ENCODE measurements at regions not wholly inside any gene's neighbourhood (a gene's known extent, or its start where the extent isn't known, plus 50 kb on each side); places are given as distances from the start of the nearest gene placed in this dataset.
"Not testable (repeated sequence)": the region's sequence is repeated elsewhere in the genome, so short reads cannot be mapped to it uniquely, and the experiment has no call there.

DNA sequence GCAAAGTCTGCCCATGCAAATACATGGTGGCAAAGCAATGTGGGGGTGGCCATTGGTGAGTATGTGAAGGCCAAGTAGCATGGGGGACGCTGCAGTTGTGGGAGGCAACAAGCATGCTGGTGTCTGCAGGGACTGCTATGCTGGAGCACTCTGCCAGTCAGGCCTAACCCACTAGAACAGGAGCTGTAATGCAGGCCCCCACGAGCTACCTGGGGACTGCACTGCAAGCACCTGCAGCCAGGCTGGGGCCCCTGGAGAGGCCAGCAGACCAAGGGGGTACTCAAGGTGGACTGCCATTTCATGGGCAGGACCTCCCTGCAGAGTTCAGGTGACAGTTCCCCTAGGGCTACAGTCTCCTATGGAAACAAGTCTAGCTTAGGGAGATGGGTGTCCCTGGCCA lies 183.8 kb upstream of the PDE4D start:
- DNase-seq (ENCODE audit: low spot score) = no peak

DNA sequence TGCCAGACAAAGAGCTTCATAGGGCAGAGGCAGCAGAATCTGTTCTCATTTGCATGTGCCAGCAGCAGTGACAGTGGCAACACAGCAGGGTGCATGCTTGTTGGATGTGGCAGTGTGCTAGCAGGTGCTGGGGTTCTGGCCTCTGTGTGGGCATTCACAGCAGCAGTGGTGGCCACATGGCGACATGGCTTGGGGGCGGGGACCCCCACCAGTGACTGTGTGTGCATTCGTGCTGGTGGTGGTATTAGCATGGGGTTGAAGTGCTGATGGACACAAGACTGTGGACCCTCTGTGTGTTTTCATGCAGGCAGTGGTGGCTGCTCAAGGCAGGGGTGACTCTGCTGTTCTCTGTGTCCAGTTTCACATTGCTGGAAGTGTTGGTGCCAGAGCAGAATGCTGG lies 183.2 kb upstream of the PDE4D start:
- no peak for DNase-seq (ENCODE audit: low spot score)

DNA sequence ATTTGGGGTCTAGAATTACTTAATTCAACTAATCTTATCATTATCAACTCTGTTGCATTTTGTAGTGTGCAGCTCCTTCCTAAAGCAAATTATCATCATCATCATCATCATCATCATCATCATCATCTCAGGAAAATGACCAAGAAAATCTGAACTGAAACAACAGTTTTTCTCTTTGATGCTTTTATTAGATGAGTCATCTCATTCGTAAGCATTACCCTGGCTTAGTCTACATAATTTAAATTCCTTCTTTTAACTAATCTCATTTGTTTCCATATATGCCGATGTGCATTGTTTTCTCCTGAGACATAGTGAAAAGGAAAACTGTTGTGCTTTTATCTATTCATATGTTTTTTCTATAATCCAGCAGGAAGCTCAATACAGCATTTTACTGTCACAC lies 173.0 kb upstream of the PDE4D start:
- no peak for DNase-seq (ENCODE audit: low spot score)

DNA sequence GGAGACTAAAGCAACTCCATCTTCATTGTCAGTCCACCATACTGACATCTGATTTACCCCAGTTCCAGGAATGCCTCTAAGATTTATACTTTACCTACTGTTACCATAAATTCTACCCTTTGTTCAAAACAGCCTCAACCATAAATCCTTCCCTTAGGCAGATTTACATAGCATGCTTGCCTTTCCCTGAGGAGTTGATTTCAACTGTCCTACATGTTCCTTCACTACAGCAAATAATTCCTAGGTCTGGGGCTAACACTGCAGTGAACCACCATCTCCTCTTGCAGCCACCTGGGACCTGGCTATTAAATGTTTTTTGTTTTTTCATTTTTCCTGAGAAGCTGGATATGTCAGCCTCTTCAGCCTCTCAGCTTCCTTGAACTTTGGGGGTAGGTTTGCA lies 166.9 kb upstream of the PDE4D start:
- no peak for DNase-seq (ENCODE audit: low spot score)

DNA sequence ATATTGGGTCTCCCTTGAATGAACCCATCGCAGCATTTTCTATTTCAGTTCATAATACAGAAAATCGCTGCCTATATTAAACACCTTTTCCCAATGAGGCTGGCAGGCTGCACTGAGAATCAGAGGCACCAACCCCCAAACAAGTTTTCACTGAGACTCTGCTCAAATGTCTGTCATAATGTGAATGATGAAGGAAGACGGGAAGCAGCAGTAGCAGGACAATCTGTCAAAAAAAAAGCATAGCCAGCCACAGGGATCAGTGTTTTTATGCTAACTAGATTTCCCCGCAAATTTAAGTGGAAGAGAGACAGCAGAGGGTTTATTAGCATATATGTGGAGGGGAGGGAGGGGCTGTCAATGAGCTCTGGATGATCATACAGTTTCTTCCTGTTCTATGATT lies 162.7 kb upstream of the PDE4D start:
- no peak for DNase-seq (ENCODE audit: low spot score)

DNA sequence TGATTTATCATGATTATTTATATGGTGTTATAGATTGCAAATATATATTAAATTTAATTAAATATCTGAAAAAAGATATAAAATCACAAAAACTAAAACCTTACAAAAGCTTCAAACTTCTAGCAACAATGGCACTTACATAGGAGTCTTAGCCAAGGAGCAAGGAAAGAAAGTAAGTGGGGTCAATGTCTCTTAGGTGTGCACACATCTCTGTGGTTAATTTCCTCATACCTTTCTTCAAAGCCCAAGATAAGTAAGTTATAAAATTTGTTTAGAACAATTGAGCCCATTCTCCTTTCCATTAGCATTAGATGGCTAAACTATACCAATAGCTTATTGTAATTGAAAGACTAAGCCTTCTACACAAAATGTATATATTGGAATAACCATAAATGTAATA lies 161.6 kb upstream of the PDE4D start:
- DNase-seq (ENCODE audit: low spot score) = no peak

DNA sequence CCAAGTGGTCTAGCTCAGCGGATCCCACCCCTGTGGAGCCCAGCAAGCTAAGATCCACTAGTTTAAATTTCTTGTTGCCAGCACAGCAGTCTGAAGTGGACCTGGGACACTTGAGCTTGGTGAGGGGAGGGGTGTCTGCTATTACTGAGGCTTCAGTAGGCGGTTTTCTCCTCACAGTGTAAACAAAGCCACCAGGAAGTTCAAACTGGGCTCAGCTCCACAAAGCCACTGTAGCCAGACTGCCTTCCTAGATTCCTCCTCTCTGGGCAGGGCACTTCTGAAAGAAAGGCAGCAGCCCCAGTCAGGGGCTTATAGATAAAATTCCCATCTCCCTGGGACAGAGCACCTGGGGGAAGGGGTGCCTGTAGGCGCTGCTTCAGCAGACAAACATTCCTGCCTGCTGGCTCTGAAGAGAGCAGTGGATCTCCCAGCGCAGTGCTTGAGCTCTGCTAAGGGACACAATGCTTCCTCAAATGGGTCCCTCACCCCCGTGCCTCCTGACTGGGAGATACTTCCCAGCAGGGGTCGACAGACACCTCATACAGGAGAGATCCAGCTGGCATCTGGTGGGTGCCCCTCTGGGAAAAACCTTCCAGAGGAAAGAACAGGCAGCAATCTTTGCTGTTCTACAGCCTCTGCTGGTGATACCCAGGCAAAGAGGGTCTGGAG lies 148.6 kb upstream of the PDE4D start:
- DNase-seq (ENCODE audit: low spot score) = not testable (repeated sequence)

DNA sequence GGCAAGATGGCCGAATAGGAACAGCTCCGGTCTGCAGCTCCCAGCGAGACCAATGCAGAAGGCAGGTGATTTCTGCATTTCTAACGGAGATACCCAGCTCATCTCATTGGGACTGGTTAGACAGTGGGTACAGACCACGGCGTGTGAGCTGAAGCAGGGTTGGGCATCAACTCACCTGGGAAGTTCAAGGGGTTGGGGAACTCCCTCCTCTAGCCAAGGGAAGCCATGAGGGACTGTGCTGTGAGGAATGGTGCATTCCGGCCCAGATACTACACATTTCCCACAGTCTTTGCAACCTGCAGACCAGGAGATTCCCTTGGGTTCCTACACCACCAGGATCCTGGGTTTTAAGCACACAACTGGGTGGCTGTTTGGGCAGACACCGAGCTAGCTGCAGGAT lies 148.0 kb upstream of the PDE4D start:
- DNase-seq (ENCODE audit: low spot score) = not testable (repeated sequence)

DNA sequence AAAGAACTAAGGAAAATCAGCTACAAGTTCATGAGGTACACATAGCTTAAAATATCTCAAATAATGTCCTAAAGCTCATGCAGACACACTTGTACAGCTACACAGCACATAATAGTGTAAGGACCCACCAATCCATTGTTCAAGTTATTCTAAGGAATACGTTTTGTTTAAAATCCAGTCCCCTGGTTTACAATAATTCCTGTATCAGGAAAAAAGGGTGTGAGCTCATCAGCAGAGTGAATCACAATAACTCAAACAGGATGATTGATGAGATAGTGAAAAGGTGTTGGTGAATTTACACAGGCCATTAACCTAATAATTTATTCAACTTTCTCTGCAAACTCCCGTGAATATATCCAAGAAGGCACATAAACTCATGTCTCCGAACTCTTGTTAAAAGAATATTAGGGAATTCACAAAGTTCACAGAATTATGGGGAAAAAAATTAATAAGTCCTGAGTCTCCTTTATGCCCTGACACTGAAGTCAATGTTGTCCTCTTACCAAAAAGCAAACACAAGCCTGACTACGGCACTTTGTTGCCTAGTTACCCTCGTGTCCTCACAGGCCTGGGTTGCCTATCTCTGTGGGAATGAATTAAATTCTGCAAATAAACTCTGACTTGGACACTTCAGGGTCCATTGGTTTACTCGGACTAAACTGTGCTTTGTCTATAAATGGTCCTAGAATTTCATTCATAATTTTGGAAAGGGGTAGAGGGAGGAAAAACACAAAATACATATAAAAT lies 142.8 kb upstream of the PDE4D start:
- DNase-seq (ENCODE audit: low spot score) = no peak

DNA sequence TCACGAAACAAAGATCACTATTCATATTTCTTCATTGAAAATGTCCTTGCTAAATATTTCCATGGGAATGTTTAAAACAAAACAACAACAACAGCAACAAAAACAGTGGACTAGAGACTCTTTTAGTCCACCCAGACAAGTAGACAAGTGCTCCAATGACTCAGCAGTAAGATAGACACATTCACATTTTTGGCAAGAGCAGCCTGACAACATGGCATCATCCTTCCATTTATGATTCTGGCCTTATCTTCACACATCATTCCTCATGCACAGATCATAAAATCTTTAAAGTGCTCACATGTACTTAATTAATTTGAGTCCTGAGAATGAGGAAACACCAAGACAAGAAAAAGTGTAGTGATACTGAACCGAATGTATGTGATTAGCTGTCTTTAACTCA lies 132.6 kb upstream of the PDE4D start:
- DNase-seq (ENCODE audit: low spot score) = no peak

DNA sequence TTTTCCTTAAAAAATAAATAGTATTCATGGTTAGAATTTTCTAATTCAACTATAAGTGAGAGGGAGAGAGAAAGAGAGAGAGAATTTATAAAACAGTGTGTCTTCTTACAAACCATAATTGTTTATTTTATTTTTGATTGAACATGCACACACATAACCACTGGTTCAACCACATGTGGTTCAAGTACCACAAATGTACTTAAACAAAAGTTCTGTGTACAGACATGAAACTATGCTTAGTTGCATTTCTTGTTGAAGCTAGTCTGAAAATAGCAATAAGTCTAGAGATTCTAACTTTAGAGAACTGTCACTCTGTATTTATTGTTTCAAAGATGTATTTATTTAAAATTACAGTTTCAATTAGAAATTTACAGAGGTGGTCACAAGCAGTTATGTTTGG lies 130.6 kb upstream of the PDE4D start:
- DNase-seq (ENCODE audit: low spot score) = no peak

DNA sequence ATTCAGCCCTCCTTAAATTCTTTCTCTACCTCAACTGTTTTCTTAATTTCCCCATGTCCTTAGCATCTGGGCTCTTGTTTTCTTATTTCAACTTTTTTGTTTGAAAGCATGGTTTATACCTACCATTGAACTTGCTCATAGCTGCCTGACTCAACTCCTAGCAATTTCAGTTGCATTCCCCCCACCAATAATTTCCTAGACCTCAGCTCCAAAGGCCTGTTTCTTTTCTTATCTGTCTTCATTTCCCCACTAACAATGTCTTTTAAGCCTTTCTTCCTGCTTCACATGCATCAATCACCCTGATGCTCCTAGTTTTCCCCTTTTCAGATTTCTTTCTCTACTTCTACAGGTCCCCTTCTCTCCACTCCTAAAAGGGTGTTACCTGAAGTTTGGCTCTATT lies 129.7 kb upstream of the PDE4D start:
- no peak for DNase-seq (ENCODE audit: low spot score)

DNA sequence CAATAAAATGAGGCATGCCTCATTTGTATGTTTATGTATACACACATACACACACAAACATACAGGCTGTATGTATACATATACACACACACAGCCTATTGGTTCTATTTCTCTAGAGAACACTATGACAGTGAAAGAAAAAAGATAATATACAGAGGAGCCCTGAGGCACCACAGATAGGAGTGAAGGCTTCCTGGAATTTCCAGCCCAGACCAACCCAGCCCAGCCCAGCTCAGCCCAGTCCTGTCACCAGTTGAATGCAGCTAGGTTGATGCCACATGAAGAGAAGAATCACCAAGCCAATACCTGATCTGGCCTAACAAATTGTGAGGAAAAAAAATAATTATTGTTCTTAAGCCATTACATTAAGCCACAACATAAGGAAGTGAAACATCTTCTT lies 126.9 kb upstream of the PDE4D start:
- no peak for DNase-seq (ENCODE audit: low spot score)

DNA sequence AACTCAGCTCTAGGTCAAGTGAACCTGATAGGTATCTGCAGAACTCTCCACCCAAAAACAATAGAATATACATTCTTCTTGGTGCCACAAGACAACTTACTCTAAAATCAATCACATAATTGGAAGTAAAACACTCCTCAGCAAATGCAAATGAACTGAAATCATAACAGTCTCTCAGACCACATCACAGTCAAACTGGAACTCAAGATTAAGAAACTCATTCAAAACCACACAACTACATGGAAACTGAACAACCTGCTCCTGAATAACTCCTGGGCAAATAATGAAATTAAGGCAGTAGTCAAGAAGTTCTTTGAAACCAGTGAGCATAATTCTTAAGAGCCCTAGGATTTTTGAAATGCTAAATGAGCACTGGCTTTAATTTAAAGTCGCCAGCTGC lies 125.4 kb upstream of the PDE4D start:
- not testable (repeated sequence) for DNase-seq (ENCODE audit: low spot score)

DNA sequence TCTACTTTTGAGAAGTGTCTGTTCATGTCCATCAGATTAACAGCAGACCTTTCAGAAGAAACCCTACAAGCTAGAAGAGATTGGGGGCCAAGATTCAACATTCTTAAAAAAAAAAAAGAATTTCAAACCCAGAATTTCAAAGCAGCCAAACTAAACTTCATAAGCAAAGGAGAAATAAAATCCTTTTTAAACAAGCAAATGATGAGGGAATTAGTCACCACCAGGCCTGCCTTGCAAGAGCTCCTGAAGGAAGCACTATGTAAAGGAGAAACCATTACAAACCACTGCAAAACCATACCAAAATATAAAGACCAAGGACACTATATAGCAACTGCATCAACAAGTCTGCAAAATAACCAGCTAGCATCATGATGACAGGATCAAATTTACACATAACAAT lies 124.6 kb upstream of the PDE4D start:
- DNase-seq (ENCODE audit: low spot score) = no peak

DNA sequence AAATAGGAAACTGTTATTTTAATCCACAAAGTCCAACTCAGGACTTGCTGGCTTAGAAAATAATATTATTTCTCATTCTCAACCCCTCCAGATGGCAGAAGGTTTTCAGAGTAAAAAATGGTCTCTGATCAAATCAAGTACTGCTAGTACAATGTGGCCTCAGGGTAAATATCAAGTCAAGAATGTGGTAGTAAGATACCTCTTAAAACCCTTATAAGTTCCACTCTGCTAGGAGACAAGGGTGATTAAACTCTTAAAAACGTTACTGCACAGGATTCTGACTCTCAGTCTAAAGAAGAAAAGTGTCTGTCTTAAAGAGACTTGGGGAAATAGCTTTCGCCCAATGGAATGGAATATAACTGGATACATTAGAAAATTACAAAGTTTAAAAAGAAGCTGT lies 120.8 kb upstream of the PDE4D start:
- no peak for DNase-seq (ENCODE audit: low spot score)

DNA sequence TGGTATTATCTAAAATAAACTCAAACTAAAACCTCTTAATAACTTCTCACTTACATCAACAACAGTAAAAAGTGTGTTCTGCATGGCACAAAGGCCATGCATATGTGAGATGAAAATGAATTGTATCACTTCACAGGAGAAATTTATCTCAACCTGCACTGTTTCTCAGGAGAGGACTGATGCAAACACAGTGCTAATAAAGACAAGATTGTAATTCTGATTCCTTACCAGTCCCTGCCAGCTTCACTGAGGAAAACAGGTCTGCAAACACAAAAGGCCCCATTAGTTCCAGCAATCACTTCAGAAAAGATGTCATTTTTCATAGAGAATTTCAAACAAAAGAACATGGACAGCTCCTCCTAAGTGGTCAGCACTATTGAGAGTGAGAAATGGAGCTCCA lies 117.3 kb upstream of the PDE4D start:
- no peak for DNase-seq (ENCODE audit: low spot score)

DNA sequence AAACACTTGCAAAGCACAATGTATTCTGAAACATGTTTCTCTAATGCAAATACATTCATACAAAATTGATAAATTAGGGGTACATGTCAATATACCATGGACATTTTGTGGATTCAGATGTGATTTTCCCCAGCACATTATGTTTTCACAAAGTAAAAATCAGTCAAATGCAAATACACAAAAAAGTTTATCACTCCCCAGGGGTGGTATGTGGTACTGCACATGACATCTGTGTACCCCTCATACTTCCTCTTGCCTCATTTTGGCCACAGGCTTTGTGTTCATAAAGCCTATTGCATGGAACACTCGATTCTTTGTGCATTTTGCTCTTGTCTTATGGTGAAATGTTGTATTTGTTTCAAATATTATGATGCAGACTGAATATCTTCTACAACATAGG lies 116.8 kb upstream of the PDE4D start:
- DNase-seq (ENCODE audit: low spot score) = no peak

DNA sequence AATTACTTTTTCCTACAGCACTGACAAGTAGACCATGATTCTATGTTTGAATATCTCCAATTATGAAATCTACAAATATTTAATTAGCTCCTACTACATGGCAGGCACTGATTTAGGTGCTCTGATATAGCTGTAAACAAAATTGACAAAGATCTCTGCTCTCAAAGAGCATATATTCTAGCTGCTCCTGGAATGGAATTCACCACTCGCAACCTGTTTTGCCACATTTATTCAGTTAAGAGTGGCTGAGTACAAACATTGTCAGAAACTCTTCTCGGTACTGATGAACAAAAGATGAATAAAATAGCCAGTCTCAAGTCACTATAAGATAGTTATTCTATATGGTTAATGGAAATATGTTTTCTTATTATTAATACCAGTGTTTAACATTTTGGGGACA lies 114.2 kb upstream of the PDE4D start:
- DNase-seq (ENCODE audit: low spot score) = no peak

DNA sequence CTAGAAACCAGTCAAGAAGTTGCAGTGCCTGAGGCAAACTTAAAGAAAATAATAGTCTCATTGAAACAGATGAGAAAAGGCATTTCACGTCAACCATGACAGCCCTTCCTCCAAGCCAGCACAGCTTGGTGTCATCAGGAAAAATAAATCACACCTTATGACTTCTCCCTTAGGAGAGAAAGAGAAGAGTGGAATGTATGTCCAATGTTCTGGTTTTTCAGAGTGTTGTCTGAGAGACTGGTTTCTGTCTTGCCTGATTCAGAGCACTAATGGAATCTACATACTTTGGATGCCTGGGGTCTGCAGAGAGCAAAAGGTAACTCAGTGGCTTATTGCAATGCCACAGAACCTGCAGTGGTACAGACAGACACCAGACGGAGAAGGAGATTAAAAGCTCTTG lies 105.5 kb upstream of the PDE4D start:
- DNase-seq (ENCODE audit: low spot score) = no peak

DNA sequence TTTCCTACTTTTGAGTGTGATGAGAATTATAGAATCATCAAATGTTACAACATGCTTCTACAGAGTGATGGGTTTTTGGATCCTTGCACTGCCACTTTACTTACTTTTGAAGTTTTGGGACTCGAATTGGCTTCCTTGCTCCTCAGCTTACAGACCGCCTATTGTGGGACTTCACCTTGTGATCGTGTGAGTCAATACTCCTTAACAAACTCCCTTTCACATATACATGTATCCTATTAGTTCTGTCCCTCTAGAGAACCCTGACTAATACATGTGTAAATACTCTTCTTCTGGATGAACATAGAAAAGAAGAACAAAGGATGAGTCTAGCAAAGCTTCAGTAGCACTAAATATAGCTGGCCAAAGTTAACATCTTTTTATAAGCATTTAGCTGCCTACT lies 98.7 kb upstream of the PDE4D start:
- DNase-seq (ENCODE audit: low spot score) = no peak

DNA sequence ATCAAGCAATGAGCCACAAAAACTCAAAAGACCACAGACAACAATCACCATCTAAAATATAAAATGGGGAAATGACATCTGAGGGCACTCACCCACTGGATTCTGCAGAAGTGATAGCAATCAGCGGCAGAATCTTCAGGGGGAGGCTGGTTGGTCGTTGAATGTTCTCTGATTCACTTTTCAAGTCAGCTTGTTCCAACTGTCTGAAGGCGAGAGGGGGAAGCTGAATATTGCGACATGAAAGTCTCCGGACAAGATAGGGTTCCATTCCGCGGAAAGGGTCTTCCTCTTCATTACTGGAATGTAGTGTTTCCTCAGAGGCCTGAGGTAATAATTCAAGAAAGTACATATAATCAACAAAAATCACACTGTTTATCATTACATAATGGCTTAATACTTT lies 94.9 kb upstream of the PDE4D start:
- DNase-seq (ENCODE audit: low spot score) = no peak

DNA sequence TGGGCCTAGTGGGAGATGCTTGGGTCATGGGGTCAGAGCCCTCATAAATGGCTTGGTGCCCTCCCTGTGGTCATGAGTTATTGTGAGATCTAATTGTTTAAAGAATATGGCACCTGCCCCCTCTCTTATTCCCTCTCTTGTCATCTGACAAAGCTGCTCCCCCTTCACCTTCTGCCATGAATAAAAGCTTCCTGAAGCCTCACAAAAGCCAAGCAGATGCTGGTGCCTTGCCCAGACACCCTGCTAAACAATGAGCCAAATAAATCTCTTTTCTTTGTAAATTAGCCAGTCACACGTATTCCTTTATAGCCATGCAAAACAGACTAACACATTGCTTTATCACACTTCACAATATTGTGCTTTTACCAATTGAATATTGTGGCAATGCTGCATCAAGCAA lies 82.8 kb upstream of the PDE4D start:
- no peak for DNase-seq (ENCODE audit: low spot score)

DNA sequence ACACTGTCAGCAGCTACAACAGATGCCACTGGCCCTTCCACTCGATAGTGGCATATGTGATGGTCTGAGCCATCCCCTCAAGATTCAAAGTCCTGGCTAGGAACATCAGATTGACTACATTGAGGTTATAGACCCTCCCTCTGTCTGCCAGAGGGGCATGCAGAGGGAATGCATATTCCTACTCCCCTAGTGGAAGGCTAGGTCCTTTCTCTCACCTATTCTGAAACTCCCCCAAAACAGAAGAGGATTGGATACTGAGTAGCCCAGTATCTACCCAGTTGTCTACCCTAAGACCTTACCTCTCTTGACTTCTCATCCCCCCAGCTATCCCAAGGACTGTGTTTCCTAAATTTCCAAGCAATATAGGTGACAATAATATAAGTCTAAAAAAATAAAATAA lies 78.5 kb upstream of the PDE4D start:
- DNase-seq (ENCODE audit: low spot score) = no peak
